Left cardiac atrium (tissue), 4 donors: ENCODE measurements at regions not wholly inside any gene's neighbourhood (a gene's known extent, or its start where the extent isn't known, plus 50 kb on each side); places are given as distances from the start of the nearest gene placed in this dataset.
"Not testable (repeated sequence)": the region's sequence is repeated elsewhere in the genome, so short reads cannot be mapped to it uniquely, and the experiment has no call there.

Experiments used
- ATAC-seq, 2 donors: fragments of 200-7000 bp; cut with Tn5 transposase; one replicate each; pipeline ENCODE4 v1.9.1; 2020; ENCODE audit warnings: mild to moderate bottlenecking in 2 of 2, moderate library complexity in 2 of 2
- DNase-seq: peaks from one replicate; pipeline ENCODE4 v3.0.0-alpha.2; 2020
- intact Hi-C, 2 donors: fragments of 100-400 bp; cut with DNase I; formaldehyde crosslinking; loops; one replicate each; pipeline versions ENCODE4 v1.14.1 to v1.15.1; 2022 to 2023
- donor health status: DM: no; HTN: yes; CAD: no.
- donor health status: DM: no; HTN: yes; CAD: no; lungs with severe emphysema.
- donor health status: DM: yes; HTN: yes; CAD: no.
- donor health status: Dilated cardiomyopathy.

DNA sequence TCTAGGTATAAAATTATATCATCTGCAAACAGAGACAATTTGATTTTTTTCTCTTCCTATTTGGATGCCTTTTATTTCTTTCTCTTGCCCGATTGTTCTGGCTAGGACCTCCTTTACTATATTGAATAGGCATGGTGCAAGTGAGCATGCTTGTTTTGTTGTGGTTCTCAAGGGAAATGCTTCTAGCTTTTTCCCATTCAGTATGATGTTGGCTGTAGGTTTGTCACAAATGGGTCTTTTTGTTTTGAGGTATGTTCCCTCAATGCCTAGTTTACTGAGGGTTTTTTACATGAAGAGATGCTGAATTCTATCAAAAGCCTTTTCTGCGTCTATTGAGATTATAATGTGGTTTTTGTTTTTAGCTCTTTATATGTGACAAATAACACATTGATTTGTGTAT lies 198.2 kb upstream of the GHR start:
- DNase-seq (no peak), ATAC-seq (no peak)
- intact Hi-C loops = no loop called here

DNA sequence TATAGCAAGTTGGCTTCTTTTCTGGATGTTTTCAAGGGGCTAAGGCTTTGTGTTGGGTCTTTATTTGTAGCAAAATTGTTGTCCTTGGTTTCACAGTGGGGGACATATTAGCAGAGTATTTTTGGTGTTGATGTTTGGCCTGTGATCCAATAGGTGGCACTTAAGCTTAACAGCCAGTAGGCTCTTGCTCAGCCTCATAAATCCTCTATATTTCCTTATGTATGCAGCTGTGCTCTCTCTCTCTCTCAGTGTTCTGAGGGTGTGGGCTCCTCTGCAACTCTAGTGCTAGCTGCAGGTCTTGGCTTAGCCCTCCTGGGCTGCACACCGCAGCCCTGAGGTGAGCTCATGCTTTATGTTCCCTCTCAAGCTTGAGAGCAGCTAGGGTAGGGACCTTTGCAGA lies 195.0 kb upstream of the GHR start:
- DNase-seq (no peak), ATAC-seq (no peak)
- intact Hi-C loops = no loop called here

DNA sequence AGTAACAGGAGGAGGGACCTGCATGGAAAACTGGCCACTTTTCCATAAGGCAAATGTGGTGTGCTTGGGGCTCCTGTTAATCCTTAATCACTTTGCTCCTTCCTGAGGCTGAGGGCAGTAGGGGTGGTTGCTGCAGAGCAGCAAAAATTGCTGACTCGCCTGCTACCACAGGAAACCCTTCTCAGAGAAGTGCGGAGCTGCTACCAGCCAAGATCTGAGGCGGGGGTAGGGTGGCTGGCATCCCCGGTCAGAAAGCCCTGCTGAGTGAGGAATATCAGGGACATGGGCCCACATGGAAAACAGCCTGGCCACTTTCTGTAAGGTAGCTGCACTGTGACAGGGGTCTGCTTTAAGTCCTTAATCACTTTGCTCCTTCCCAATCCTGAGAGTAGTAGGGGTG lies 192.4 kb upstream of the GHR start:
- ATAC-seq = no peak
- DNase-seq = no peak
- intact Hi-C loops = no loop called here

DNA sequence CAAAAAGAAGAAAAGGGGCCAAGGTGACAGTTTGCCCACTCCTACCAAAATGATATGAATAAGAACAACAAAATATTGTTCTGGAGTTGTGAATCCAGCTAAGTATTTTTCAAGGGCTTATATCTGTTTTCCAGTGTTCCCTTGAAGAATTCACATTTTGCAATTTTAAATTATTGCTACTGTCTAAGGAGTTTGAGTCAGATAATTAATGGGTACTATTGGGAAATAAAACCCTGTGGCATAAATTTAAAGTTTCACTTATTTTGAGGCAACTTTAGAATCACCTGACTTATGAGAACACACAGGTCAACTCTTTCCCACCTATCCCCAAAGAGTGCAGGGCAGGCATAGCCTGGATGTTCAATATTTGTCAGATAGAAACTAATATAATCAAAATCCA lies 188.0 kb upstream of the GHR start:
- intact Hi-C loops = no loop called here
- DNase-seq (no peak), ATAC-seq (no peak)

DNA sequence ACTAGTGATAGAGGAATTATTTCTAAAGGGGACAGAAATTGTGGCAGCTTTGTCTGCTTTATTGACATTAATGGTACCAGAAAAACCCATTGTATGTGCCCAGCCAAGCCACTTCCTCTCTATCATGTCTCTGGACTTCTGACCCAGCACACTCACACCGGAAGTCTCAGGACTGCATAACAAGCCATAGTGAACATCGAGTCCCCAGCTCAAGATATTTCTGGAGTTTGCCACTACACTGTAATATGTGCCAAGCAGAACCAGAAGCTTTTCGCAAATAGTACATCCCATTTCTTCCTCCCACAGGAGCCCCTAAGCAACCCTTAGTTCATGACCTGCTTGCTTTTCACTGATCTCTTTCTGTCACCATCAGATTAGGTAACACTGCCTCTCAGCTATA lies 187.4 kb upstream of the GHR start:
- DNase-seq (no peak), ATAC-seq (peak in 1 of 2 donors; percentile 41)
- intact Hi-C loops = no loop called here

DNA sequence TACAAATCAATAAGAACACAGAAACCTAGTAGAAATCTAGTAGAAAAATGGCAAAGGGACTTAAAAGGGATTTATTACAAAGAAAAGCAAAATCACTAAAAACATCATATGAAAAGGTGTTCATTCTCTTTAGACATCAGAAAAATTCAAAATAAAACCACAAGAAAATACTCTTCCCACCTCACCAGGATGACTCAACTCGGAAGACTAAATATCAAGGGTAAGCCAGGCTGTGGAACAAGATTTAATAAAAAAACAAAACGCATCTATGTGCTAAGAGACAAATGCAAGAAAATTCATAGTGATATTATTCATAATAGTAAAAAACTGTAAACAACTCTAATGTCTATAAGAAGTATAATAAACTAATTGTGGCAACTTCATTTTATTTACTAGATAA lies 181.6 kb upstream of the GHR start:
- ATAC-seq (no peak), DNase-seq (no peak)
- intact Hi-C loops = no loop called here

DNA sequence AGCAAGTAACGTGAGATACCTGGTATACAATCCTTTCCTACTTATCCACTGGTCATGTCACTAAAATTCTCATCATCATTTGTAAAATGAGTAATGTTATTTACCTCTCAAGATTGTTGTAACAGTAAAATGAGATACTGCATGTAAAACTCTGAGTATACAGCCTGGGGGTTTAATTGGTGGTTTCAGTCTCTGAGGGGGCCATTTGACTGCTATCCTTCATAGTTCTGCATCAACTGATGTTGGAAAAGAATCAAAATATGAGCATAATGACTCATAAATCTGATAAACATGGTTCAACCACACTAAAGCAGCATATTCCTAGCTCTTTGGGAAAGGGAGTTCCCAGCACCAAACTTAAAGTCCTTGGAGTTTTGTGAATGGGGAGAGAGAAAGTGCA lies 181.0 kb upstream of the GHR start:
- ATAC-seq (no peak), DNase-seq (no peak)
- intact Hi-C loops = no loop called here

DNA sequence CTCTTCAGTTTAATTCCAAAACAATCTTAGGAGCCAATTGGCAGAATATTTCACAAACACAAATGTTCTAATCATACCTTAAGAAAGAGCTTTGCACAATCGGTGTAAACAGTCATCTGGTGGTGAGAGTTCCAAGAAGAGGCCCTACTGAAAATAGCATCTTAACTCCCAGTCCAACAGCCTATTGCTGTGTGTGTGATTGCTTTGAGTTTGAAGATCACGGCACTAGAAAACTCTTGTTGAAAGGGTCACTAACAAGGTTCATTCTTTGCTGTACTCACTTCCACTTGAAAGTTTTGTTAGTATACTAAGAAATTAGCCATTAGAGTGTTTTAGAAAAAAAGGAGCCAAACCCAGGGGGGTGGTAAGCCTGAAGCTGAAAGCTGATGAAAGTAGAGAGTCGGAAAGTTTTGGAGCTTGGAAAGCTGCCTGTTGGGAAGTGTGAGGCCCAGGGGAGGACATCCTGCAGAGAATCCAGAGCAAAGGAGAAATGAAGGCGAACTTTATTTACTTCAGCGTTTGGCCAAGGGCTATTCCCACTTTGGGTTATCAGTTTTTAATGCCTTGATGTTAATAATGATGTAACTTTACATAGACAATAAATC lies 180.3 kb upstream of the GHR start:
- DNase-seq (no peak), ATAC-seq (peak in 1 of 2 donors; percentile 89)
- intact Hi-C loops = no loop called here

DNA sequence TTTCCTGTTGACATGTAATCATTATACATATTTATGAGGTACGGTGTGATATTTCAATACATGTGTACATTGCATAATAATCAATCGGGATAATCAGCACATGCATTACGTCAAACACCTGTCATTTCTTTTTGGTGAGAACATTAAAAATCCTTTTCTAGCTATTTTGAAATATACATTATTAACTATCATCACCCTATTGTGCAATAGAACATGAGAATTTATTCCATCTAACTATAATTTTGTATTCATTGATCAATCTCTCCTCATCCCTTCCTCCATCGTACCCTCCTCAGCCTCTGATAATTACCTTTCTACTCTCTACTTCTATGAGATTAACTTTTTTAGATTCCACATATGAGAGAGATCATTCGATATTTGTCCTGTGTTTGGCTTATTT lies 170.9 kb upstream of the GHR start:
- ATAC-seq = no peak
- DNase-seq = no peak
- intact Hi-C loops = no loop called here

DNA sequence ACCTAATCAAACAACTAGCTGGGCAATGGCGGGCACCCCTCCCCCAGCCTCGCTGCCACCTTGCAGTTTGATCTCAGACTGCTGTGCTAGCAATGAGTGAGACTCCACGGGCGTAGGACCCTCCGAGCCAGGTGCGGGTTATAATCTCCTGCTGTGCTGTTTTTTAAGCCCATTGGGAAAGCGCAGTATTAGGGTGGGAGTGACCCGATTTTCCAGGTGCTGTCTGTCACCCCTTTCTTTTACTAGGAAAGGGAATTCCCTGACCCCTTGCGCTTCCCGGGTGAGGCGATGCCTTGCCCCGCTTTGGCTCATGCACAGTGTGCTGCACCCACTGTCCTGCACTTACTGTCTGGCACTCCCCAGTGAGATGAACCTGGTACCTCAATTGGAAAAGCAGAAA lies 163.3 kb upstream of the GHR start:
- DNase-seq, ATAC-seq, intact Hi-C loops: not testable (repeated sequence)

DNA sequence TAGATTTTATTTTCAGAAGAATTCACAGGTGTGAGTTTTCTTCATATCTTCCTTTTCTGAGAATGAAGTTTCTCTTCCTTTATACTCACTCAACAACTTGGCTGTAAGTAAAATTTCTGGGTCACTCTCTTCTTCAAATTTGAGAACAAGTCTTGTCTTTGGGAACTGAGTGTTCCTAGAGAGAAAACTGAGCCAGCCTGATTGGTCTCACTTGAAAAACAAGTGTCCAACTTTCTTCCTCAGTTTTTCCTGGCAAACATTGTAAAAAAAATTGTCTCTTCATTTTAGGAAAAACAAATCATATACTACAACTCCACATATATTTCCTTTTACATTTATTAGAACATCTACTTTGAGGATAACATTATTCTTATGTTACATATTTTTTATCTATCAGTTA lies 156.1 kb upstream of the GHR start:
- intact Hi-C loops = no loop called here
- DNase-seq (no peak), ATAC-seq (no peak)

DNA sequence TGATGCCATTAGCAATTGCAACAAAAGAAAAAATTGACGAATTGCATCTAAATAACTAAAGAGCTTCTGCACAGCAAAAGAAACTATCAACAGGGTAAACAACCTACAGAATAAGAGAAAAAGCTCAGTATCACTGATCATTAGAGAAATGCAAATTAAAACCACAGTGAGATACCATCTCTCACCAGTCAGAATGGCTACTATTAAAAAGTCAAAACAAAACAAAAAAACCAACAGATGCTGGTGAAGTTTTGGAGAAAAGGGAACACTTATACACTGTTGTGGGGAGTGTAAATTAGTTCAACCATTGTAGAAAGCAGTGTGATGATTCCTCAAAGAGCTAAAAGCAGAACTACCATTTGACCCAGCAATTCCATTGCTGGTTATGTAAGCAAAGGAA lies 155.1 kb upstream of the GHR start:
- ATAC-seq, DNase-seq, intact Hi-C loops: not testable (repeated sequence)

DNA sequence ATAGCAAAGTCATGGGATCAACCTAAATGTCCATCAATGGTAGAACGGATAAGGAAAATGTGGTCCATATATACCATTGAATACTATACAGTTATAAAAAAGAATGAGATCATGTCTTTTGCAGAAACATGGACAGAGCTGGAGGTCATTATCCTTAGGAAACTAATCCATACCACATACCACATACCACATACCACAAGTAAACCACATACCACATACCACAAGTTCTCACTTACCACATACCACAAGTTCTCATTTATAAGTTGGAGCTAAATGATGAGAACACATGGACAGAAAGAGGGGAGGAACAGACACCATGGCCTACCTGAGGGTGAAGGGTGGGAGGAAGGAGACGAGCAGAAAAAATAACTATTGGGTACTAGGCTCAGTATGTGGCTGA lies 154.6 kb upstream of the GHR start:
- ATAC-seq (no peak), DNase-seq (no peak)
- intact Hi-C loops = no loop called here

DNA sequence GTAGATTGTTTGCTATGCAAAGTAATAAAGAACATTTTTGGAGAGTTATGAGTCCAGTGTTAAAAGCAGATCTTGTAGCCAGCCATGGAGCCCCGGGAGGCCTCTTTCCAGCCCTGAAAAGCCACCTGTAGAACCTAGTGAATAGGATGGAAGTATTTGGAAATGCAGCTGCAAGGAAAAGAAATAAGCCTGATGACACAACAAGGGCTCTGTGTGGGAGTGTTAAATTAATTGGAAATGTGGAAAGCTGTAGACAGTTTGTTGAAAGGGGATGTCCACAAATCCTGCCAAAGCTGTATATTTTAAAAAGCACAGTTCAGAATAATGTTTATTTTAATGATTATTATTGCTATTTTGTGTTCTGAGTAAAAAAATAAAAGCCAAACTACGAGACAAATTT lies 152.5 kb upstream of the GHR start:
- DNase-seq = no peak
- peak in 1 of 2 donors; percentile 31 for ATAC-seq
- intact Hi-C loops = no loop called here

DNA sequence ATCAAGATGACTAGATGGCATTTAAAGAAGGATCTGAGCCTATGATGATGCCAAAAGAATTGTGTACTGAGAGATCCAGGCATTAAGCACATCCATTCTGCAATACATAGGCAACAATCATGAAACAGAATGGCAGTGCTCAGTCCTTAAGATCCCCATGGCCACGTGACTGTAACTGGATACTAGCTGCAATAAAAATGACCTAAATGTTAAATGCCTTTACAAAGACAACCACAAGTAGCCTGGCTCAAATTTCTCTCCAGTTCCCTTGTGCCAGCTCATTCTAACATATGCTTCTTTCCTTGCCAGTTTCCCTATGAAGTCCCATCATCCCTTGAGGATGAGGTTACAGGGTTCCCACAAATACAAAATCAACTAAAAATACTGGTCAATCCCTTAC lies 148.3 kb upstream of the GHR start:
- no peak for DNase-seq
- no peak for ATAC-seq
- intact Hi-C loops = no loop called here

DNA sequence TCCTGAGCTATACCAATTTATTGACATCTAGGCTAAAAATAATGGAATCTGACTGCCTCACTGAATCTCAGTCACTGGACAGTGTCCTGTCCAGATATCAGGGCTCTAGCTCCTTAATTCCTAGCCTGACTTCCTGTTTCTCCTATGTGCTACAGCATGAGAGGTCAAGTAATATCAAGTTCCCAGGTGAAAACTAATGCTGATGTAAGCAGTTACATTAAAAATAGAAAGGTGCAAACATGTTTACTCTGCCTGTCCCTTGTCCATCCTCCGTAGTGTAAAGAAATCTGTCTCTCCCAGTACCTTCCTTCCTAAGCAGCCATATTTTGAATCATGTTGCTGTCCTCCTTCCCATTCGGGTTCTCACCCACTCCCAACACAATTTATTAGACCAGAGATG lies 145.9 kb upstream of the GHR start:
- DNase-seq (no peak), ATAC-seq (no peak)
- intact Hi-C loops = no loop called here

DNA sequence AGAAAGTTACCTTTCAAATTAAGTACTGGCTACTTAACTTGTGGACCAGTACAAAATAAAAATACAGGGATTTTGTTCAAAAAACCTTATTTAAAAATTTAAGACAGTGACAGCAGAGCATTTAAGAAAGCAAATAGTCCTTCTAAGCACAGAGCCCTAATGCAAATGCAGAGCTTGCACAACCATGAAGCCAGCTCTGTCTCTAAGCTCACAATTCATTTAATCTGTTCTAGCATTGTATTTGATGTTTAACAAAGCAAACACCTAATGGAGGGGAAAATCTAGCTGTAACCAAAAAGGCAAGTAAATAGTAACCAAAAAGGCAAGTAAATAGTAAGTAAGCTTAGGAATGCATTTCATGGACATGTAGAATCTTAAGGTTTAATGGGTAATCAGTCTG lies 138.7 kb upstream of the GHR start:
- intact Hi-C loops = no loop called here
- no peak for DNase-seq
- no peak for ATAC-seq

DNA sequence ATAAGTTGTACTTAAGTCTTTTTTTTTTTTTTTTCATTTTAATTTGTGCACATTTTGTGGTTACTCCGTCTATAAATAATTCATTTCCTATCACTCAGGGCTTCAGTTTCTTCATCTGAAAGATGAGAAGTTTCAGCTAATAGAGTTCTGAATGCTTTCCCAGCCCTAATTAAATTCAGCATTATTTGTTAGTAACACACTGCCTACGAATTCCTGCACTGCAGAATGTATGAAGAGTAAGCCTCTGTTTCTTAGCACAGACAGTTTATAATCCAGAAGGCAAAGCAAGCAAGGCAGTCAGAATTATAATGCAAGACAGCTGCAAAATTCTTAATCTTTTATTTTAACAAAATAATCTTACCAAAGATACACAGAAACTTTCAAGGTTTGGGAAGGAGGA lies 138.0 kb upstream of the GHR start:
- ATAC-seq (no peak), DNase-seq (no peak)
- intact Hi-C loops = no loop called here

DNA sequence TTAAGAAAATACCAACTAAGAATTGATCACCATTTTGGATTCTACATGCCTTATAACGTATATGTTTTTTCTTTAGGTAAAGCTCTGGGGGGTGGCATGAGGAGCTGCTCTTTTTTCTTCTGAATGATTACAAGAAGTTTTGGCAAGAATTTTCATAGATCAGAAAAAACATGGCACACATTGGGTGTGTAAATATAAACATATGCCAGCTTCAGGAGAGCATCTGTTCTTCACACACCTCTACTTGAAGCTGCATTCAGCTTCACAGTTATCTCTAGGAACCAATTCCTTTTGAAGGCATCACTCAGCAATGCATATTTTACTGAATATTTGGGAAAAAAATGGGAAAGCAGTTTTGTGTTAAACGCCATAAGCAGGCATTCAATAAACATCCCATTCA lies 122.7 kb upstream of the GHR start:
- ATAC-seq (no peak), DNase-seq (no peak)
- intact Hi-C loops = no loop called here

DNA sequence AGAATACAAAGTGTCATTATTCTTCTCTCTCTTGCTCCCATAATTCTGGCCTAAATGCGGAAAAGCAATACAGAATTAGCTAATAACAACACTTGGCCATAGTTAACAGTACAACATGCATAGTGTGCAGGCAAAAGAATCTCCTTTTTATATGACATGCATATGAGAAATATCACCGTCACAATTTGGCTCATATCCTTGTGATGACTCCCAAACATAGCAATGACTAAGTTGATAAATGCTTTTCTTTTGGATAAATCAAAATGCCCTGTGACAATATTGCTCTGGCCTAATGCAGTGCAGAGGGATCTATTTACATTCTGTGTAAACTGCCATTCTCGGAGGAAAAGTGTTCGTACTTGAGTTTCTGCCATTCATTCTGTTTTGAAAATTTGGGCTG lies 121.9 kb upstream of the GHR start:
- intact Hi-C loops = no loop called here
- no peak for DNase-seq
- ATAC-seq = no peak

DNA sequence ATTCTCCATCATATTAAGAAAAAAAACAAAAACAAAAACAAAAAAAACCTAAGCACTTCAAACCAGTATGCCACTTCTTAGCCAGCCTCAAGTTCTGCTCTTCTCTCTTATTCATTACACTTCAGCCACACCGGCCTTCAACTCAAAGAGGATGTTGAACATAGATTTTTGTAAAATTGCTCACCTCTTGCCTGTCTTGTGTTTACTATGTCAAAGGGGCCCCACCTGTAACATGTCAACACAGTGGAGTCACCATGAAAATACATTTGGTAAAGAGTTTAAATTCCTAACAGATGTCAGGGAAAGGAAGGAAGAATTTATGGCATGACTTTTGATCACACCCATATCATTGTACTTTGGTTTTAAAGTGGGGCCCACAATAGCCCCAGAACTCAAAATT lies 121.1 kb upstream of the GHR start:
- intact Hi-C loops = no loop called here
- ATAC-seq = no peak
- DNase-seq = no peak

DNA sequence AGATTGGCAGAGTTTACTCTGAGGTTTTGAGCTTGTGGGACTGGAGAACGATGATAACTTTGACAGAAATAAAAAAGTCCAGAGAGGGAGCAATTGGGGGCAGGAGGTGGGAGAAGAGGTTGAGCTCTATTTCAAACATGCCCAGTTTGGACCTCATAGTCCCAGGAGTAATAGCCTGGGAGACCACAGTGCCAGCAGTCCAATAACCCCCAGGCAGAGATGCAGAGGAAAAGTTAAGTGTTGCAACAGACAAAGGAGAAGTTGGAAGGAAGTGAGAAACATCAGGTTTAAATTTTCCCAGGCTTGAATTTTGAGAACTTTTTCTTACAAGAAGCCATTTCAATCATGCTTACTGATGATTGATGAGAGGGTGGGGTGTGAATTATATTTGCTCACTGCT lies 117.0 kb upstream of the GHR start:
- ATAC-seq (peak in 1 of 2 donors; percentile 82), DNase-seq (no peak)
- intact Hi-C loops = no loop called here
